ENCODE measurements at regions not wholly inside any gene's neighbourhood (a gene's known extent, or its start where the extent isn't known, plus 50 kb on each side); places are given as distances from the start of the nearest gene placed in this dataset.
"Not testable (repeated sequence)": the region's sequence is repeated elsewhere in the genome, so short reads cannot be mapped to it uniquely, and the experiment has no call there.

DNA sequence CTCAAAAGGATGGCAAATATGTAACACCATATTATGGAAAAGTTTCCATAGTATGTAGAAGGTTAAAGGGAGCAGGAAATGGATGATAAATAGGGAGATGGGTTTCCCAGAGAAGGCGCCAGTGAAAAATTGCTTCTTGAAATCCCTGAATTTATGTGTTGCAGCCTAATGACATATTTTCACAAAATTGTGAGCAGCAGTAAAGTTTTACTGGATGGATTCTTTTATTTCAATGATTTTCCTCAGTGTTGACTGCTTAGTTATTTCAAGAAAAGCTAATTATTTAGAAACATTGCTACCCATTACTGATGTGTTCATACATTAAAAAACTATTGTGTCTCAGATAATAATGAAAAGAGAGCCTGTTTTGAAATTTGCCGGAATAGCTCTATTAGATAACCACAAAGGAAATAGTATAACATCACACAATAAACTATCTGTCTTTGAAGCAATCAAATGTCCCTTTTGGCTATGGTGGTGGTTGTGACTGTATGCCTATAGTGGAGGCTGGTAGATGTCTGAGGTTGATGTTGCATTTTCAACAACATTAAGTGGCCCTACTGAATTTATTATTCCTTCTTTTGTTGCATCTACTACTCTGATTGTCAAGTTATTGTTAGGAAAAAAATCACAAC is 169.9 kb upstream of the HAND2 start:
- DNase-seq (ENCODE audit: low spot score): no peak

DNA sequence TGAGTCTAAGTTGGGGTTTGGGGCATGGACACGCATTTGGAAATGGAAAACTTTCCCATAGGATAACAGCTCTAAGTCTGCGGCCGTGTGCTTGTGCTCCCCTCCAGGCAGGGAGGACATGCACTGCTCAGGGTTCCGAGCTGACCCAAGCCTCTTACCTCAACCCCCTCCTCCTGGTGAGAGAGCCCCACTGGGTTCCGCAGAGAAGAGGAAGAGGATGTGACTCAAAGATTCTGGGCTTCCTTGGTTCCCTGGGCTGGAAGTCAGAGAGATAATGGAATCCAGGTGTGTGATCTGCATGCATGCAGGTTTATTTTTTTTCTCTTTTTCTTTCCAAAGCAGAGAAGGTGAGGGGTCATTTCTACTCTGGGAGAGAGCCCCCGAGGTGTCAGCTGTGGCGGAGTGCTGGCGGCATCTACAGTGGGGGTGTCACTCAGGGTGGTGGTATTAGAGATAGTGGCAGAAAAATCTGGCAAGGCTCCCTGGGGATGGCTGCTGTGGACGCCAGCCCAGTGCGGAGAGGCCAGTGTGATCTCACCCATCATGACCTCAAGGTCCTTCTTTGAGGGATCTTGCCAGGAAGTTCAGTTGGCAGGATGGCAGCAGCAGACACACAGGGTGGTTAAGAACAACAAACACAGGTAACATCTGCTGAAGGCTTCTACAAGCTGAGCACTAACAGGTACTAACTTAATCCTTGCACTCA is 168.7 kb upstream of the HAND2 start:
- DNase-seq (ENCODE audit: low spot score): no peak

DNA sequence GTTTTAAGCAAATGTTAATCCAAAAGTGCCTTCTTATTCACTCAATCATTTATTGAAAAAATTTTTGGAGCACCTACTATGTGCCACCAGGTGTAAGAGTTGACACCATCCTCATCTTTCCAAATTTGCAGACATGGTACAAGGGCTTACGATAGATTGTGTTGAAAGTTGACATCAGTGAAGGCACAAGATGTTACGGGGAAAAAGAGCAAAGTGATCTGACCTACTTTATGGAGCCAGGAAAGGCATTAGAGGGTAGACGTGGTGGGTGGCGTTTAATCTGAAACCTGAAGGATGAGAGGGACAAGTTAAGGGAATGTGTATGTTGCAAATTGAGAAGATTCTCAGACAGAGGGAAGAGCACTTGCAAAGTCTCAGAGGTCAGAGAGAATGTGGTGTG is 167.8 kb upstream of the HAND2 start:
- DNase-seq (ENCODE audit: low spot score): no peak

DNA sequence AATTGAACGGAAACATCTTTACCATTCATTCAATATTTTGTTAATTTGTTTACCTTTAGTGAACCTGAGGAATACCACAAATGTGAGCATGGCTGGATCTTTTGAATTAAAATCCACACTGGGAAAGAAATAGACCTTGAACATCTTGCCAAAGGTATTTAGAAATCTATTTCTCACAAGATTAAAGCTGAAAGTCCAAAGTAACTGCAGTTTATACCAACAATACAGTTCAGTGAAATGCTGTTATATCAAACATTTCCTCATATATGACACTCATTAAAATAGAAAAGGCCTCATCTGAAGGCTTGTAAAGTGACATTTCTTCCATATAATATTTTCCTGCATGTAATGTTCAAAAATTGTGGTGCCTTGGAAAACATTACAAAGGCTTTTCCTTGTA is 166.5 kb upstream of the HAND2 start:
- no peak for DNase-seq (ENCODE audit: low spot score)

DNA sequence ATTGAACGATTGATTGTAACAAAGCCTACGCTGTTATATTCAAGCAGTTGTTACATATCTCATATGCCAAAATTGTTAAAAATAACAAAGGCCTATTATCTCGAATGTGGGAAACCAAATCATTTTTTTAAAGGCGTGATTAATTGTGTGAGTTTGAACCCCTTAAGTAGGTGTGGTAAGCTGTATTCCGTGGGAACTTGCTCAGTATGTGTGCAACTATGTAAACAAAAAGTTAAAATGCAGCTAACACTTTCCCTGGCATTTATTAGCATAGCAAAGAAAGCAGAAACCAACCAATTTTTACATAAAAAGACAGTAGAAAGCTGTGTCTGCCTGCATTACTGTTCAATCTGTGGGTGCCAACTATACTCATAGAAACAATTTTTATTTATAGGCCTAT is 166.0 kb upstream of the HAND2 start:
- DNase-seq (ENCODE audit: low spot score): no peak

DNA sequence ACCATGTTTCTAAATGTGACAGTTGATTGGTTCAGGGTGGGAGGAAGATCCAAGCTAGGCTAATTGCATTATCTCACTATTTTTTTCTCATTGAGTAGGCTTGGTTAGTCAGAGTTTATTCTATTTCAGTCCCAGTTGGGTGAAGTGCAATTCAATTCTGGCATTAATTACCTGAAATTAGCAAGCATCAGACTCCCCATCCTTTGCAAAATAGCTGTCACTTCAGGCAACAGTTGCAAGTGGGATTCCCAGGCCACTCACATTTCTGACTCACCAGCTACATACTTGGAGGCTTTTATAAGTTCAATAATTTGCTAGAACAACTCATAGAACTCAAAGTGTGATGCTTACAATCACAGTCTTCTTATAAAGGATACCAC is 155.8 kb upstream of the HAND2 start:
- no peak for DNase-seq (ENCODE audit: low spot score)

DNA sequence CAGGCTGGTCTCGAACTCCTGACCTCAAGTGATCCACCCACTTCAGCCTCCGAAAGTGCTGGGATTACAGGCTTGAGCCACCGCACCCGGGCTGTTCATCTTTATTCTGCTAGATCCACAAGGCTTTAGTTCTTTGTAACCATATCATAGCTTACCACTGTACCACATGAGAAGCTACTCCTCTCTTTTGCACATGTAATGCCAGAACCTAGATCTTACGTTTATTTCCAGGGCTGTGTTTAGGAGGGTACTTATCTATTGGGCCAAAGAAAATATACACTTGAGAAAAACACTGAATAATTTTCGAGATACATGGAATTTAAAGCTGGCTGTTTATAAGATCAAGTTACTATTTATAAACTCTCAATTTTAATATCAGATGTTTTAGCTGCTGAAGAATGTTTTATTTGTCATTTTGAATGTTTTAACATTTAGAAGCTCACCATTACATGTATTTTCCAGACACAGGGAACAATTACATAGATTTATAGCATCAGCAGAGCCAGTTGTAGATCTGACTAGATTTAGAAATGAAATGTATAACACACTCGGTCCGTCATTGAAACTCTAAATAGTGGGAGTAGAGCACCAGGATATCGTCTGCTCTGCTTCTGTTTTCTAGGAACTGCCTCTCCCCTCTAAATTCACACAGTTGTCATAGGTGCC is 155.3 kb upstream of the HAND2 start:
- DNase-seq (ENCODE audit: low spot score): no peak

DNA sequence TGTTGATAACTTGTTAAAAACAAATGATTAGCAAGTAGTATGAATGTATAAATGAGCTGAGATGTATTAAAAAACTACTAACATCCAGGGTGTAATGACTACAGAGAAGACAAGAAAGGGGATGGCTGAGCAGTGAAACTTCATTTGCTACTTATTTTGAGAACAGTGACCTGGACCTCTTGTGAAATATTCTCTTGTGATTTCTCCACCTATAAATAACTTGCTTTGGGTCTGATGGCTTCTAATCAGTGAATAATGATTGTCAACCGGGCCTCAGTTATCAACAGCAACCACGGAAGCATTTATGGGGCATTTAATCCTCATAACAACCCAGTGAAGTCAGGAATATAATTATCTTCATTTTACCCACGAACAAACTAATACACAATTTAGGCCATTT is 154.2 kb upstream of the HAND2 start:
- no peak for DNase-seq (ENCODE audit: low spot score)

DNA sequence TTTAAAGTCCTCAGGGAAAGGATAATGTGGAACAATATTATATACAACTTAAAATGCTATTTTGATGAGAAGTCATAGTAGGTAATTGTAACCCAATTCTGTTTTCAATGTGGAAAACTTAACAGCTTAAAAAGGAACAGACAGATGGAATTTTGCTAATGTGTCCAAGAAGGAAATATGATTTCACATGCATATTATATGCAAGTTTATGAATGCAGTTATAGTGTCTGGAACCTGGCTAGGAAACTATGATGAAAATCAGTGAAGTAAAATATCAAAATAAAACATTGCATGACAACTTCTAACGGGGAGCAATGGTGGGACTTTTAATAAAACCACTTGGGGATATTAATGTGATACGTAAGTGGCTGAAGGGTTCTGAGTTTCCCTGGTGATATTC is 152.6 kb upstream of the HAND2 start:
- DNase-seq (ENCODE audit: low spot score): no peak

DNA sequence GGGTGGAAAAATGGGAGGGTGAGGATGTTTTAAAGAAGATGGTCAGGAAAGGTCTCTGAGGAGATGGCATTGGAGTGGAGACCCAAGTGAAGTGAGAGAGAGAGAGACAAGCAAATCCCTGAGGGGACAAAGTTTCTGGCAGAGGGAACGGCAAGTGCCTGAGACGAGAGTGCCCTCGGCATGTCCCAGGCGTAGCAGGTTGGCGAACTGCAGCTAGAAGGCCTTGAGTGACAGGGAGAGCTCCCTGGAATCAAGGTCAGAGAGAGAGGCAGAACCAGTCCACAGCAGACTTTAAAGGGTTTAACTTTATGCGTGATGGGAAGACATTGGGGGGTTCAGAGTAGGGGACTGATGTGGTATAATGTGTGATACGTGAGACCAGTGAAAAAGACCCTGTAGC is 150.2 kb upstream of the HAND2 start:
- DNase-seq (ENCODE audit: low spot score): no peak

DNA sequence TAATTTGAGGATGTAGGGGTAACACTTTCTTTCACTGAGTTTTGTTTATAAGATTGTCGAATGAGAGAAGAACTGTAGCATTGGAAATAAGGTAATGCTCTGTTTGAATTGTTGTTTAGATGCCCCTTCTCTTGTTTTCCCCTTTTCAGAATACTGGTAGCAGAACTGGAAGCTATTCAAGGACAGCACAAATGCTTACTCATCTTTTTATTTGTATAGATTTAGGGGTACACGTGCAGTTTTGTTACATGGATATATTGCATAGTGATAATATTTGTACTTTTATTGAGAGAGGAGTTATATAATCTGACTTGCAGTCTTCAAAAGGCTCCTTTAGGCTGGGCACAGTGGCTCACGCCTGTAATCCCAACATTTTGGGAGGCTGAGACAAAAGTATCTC is 145.4 kb upstream of the HAND2 start:
- DNase-seq (ENCODE audit: low spot score): no peak

DNA sequence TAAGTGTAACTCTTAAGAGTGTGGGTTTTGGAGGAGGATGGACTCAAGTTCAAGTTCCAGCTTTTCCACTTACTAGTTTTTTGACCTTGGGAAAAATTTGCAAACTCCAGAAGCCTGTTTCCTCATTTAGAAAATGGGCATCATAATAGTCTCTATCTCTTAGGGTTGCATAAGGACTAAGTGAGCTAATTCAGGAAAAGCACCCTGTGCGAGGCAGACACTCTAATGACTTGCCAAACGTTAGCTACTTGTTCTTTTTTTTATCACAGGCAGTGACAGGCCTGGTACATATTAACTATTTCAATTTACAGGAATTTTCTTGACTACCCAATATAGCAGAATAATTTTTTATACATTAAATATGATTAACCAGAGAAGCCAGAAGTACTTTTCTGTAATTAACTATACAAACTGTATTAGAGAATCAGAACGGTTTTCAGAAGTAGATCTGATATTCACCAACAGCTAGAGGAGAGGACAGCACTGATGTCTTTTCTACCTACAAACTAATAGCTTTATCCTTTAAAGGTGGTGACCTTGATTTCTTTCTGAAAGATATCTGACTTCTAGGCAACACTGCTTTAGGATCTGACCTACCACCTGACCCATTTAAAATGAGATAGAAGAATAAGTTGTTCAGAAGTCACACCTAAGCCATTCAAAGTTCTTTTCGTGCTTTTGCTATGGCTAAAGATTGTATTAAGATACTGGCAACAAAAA is 139.6 kb upstream of the HAND2 start:
- DNase-seq (ENCODE audit: low spot score): no peak

DNA sequence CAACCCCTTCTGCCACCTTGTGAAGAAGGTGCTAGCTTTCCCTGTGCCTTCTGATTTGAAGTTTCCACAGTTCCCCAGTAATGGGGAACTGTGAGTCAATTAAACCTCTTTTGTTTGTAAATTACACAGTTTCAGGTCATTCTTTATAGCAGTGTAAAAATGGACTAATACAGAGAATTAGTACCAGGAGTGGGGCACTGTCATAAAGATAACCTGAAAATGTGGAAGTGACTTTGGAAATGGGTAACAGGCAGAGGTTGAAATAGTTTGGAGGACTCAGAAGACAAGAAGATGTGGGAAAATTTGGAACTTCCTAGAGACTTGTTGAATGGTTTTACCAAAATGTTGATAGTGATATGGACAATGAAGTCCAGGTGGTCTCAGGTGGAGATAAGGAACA is 131.0 kb upstream of the HAND2 start:
- DNase-seq (ENCODE audit: low spot score): no peak

DNA sequence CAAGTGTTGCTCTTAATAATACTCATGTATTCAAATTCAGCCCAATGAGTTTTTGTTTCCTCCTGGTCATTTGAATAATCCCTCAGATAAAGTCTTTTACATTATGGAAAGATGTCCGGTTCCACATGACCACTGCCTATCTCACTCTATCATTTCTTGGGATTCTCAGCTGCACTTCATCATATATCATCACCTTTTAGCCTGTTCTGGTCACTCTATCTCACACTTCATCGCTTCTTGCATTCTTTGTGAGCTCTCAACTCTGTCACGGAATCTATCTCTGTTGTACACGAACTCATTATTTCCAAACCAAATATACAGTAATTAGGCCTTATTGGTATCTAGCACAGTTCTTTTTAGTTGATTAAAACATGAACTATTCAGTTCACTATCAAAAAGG is 126.9 kb upstream of the HAND2 start:
- DNase-seq (ENCODE audit: low spot score): no peak

DNA sequence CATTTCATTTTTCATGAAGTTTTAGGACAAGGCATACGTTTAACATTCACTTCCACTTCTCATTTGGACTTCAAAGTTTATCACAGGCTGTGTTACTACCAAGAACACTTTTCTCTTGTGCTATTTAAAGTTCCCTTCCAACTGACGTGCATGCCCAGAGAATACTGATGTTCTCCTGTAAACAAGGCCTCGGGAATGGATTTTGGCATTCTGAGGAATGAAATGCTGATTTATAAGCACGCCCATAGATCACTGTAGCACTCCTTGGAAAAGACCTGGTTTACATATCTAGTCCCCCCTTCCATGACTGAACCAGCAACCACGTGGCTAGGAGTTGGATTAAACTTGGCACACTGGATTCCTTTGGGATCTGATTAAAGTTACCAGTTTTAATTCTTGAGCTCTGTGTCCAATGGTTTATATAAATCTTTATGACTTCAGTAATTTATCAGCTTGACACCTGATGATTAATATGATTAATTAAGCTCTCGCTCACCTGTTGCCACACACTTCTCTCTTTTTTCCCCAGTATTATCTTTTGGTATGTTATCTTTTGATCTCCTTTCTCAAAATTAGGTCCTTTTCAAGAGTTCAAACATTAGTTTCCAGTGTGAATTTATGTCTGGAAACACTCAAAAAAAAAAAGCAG is 122.4 kb upstream of the HAND2 start:
- no peak for DNase-seq (ENCODE audit: low spot score)

DNA sequence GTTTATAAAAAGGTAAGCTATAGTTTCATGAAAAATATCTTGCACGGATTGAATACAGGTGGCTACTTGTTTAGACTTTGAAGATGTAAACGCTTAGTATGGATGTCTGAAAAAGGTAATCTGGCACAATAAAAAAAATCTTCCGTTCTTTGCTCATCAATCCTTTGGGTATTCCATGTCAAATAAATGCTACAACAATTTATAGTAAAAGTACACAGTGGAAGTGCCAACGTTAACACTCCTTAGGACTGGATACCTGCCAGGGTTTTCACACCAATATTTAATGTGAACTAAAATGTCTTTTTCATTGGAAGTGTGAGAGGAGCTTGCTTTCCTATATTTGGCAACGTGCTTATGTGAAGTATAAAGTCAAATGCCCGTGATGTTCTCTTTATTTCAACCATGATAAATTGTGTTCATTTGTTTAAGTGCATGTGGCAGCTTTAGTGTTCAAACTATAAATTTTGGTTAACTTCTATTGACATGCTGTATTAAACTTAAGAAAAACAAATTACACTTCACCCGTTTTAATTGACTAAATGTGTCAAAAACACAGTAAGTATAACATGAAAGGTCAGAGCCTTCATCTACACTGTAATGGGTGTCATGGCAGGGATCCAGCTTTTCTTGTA is 121.7 kb upstream of the HAND2 start:
- DNase-seq (ENCODE audit: low spot score): no peak

DNA sequence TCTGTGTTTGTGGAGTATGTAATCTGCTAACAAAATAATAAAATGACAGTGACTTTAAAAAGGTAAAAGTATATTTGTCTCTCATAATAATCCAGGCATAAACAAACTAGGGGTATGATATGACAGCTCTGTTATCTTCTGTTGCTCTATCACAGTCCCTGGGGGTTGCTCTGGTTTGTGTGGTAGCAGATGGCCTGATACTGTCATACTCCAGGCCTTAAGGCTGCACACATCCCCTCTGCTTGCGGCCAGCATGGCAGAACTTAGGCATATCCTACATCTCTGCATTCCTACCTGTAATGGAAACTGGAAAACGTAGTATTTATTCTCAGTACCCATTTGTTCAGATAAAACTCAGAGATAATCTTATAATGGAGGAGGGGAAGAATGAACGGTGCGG is 117.9 kb upstream of the HAND2 start:
- no peak for DNase-seq (ENCODE audit: low spot score)

DNA sequence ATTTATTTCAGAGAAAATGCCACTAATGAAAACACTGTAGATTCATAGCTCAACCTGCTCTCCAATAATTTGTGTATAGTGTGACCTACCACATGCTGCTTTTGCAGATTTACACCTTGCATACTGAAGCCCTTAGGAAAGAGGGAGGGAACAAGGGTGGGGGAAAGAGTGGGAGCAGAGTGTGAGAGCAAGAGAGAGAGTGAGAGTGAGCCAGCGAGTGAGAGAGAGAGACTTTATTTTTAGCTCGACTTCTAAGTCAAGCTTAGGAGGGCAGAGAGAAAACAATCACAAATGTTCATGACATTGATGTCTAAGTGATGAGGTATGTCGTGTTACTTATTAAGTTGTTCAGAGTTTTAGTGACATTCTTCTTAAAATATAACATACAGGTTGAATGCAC is 112.5 kb upstream of the HAND2 start:
- DNase-seq (ENCODE audit: low spot score): no peak

DNA sequence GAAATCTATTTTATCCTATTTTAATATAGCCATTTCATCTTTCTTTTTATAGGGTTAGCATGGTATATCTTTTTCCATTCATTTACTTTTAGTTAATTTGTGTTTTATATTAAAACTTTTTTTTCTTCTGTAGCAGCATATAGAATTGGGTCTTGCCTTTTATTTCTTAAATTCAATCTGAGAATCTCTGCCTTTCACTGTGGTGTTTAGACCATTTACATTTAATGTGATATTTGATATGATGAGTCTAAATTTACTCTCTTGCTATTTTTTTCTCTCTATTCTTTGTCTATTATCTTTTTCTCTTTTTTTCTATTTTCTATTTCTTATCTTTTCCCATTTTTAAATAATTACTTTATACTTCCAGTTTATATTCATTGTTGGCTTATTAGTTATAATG is 105.4 kb upstream of the HAND2 start:
- DNase-seq (ENCODE audit: low spot score): no peak

DNA sequence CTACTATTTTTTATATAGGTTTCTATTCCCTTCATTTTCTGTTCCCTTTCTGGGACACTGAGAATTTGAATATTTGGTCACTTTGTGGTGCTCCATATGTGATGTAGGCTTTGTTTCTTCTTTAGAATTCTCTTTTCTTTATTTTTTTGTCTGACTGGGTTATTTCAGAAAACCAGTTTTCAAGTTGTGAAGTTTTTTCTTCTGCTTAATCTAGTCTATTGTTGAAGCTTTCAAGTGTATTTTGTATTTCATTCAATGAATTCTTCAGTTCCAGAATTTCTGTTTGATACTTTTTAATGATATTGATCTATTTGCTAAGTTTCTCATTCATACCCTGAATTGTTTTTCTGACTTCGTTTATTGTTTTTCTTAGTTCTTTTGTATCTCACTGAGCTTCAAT is 96.2 kb upstream of the HAND2 start:
- no peak for DNase-seq (ENCODE audit: low spot score)

DNA sequence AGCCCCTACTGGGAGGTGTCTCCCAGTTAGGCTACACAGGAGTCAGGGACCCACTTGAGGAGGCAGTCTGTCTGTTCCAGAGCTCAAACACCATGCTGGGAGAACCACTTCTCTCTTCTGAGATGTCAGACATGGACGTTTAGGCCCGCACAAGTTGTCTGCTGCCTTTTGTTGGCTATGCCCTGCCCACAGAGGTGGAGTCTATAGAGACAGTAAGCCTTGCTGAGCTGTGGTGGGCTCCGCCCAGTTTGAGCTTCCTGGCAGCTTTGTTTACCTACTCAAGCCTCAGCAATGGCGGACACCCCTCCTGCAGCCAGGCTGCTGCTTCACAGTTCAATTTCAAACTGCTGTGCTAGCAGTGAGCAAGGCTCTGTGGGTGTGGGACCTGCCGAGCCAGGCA is 88.6 kb upstream of the HAND2 start:
- DNase-seq (ENCODE audit: low spot score): not testable (repeated sequence)

DNA sequence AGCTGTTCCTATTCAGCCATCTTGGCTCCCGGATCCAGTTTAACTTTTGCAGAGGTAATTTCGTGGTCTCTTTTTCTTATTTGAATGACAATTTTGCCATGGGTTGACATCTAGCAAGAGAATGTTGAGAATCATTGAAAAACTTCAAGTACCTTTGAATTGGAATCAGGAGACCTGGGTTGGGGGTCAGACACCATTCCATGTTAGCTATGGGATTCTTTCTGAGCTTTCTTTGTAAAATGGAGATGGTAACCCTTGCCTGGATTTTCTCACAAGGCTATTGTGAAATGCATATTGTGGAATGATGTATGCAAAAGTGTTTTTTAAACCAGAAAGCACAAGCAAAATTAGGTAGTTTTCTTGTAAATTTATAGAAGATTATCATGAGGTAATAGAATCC is 79.1 kb upstream of the HAND2 start:
- DNase-seq (ENCODE audit: low spot score): no peak
